NCI-H1105 (cell line): ENCODE measurements at regions not wholly inside any gene's neighbourhood (a gene's known extent, or its start where the extent isn't known, plus 50 kb on each side); places are given as distances from the start of the nearest gene placed in this dataset.

Experiments
- DNase-seq: peaks from one replicate; lab custom pipeline; 2025; lab: John Stamatoyannopoulos, UW

- DNase-seq: no peak
These were observed 220.6 kb downstream of the C9orf50 start for GRCh38 chr9:129400001-129400970.

GRCh38 chr9:129399634-129399990, 221.3 kb downstream of the C9orf50 start:
- DNase-seq: no peak

GRCh38 chr9:129398961-129399633, 221.0 kb upstream of the IER5L start:
- DNase-seq: no peak

GRCh38 chr9:129398101-129398960, 220.3 kb upstream of the IER5L start:
- no peak for DNase-seq

- no peak for DNase-seq
These were observed 219.3 kb upstream of the IER5L start for GRCh38 chr9:129397335-129397734.

GRCh38 chr9:129396365-129396708, 218.3 kb upstream of the IER5L start:
- no peak for DNase-seq

- DNase-seq: no peak
These were observed 217.7 kb upstream of the IER5L start for GRCh38 chr9:129395633-129396364.

- no peak for DNase-seq
These were observed 216.8 kb upstream of the IER5L start for GRCh38 chr9:129394886-129395279.

- peak; percentile 41 for DNase-seq
These were observed 216.2 kb upstream of the IER5L start for GRCh38 chr9:129394061-129394885.

- DNase-seq: no peak
These were observed 215.0 kb upstream of the IER5L start for GRCh38 chr9:129393064-129393463.

- DNase-seq: no peak
These were observed 214.1 kb upstream of the IER5L start for GRCh38 chr9:129392093-129392541.

- no peak for DNase-seq
These were observed 213.2 kb upstream of the IER5L start for GRCh38 chr9:129391221-129391661.

- no peak for DNase-seq
These were observed 212.5 kb upstream of the IER5L start for GRCh38 chr9:129390541-129390940.

GRCh38 chr9:129387822-129388221, 209.8 kb upstream of the IER5L start:
- no peak for DNase-seq

- DNase-seq: no peak
These were observed 208.7 kb upstream of the IER5L start for GRCh38 chr9:129386812-129387177.

- DNase-seq: no peak
These were observed 207.3 kb upstream of the IER5L start for GRCh38 chr9:129385211-129385934.

GRCh38 chr9:129384491-129385210, 206.6 kb upstream of the IER5L start:
- no peak for DNase-seq

- peak; percentile 62 for DNase-seq
These were observed 205.8 kb upstream of the IER5L start for GRCh38 chr9:129383561-129384490.
